Gastrocnemius medialis (tissue), 4 donors: ENCODE measurements at regions not wholly inside any gene's neighbourhood (a gene's known extent, or its start where the extent isn't known, plus 50 kb on each side); places are given as distances from the start of the nearest gene placed in this dataset.

Source experiments
- ATAC-seq, 2 donors: fragments of 150-250 bp; one replicate each; pipeline ENCODE4 v1.9.1; 2016
- DNase-seq, 2 donors: peaks; one replicate each; pipeline ENCODE4 v3.0.0-alpha.2; 2019
- H3K27ac ChIP-seq, 4 donors: fragments of 200-600 bp; sonication (generic); 1 replicate in 1 of 4; 2 replicates in 3 of 4; pipeline ENCODE4 v1.5.1; 2016 to 2018; ENCODE audit warnings: mild to moderate bottlenecking in 2 of 4, moderate library complexity in 1 of 4
- H3K27me3 ChIP-seq, 3 donors: fragments of 200-600 bp; sonication (generic) in 2 of 3; 1 replicate in 1 of 3; 2 replicates in 2 of 3; pipeline versions ENCODE4 v1.5.1 to v1.6.0; 2016 to 2019; ENCODE audit warnings: mild to moderate bottlenecking in 1 of 3, moderate library complexity in 1 of 3
- H3K36me3 ChIP-seq, 2 donors: fragments of 200-600 bp; sonication (generic) in 1 of 2; one replicate each; pipeline ENCODE4 v1.5.1; 2017 to 2018
- H3K4me1 ChIP-seq, 2 donors: fragments of 200-600 bp; sonication (generic) in 1 of 2; one replicate each; pipeline ENCODE4 v1.5.1; 2016 to 2017; ENCODE audit warnings: mild to moderate bottlenecking in 2 of 2
- H3K4me3 ChIP-seq, 4 donors: fragments of 200-600 bp; sonication (generic) in 3 of 4; 1 replicate in 1 of 4; 2 replicates in 3 of 4; pipeline ENCODE4 v1.5.1; 2016 to 2019; ENCODE audit warnings: mild to moderate bottlenecking in 2 of 4
- H3K9me3 ChIP-seq, 3 donors: fragments of 200-600 bp; sonication (generic) in 2 of 3; 1 replicate in 1 of 3; 2 replicates in 2 of 3; pipeline ENCODE4 v1.5.1; 2016 to 2019
- CTCF ChIP-seq, 5 experiments: fragments of 450-650 bp in 3 of 5; fragments of 200-600 bp in 2 of 5; sonication (generic) in 2 of 5; IDR thresholded peaks in 4 of 5; conservative IDR thresholded peaks in 1 of 5; 1 replicate in 4 of 5; 2 replicates in 1 of 5; pipeline ENCODE4 v1.5.1; 2016 to 2019; ENCODE audit warnings: antibody characterized with exemption in 5 of 5, mild to moderate bottlenecking in 3 of 5, moderate library complexity in 3 of 5
- POLR2A ChIP-seq, 2 donors: fragments of 450-650 bp; IDR thresholded peaks; one replicate each; pipeline ENCODE4 v1.6.1; 2017; ENCODE audit warnings: antibody characterized with exemption in 2 of 2, mild to moderate bottlenecking in 2 of 2, moderate library complexity in 2 of 2
- in situ Hi-C, 4 donors: fragments of 200-750 bp; cut with MboI; loops; one replicate each; pipeline versions ENCODE4 v1.15.0 to v1.8.0; 2017; ENCODE audit warnings: low sequenced_read_pairs in 4 of 4
- intact Hi-C: fragments of 100-400 bp; cut with DNase I; formaldehyde crosslinking; loops from one replicate; pipeline ENCODE4 v1.15.1; 2023; ENCODE audit warnings: low total_unique reads

GRCh38 chr12:113674302-113674701 is 202.6 kb upstream of the LHX5 start:
- Histone ChIP-seq H3K4me1 (no peaks in the 10 kb centered on the region), H3K4me3 (no peak overlapping the region), H3K27ac (no peak overlapping the region), H3K36me3 (no peaks in the 10 kb centered on the region), H3K9me3 (no peaks in the 10 kb centered on the region), H3K27me3 (peaks cover 9 to 15% (median 11%) of the 10 kb centered on the region in 3 donors)
- intact Hi-C loops (no loop called here), in situ Hi-C loops (no loop called here)
- DNase-seq (no peak), ATAC-seq (no peak)
- no peak for TF ChIP-seq POLR2A (IDR thresholded peaks at IDR 0.05)
- TF ChIP-seq CTCF (IDR thresholded peaks at IDR 0.05 in 4 of 5, conservative IDR thresholded peaks at IDR 0.05 in 1 of 5) = no peak

GRCh38 chr12:113673458-113674238 is 202.0 kb upstream of the LHX5 start:
- Histone ChIP-seq H3K4me3 (no peak overlapping the region), H3K9me3 (no peaks in the 10 kb centered on the region), H3K27me3 (peaks cover 9 to 20% (median 14%) of the 10 kb centered on the region in 3 donors), H3K27ac (no peak overlapping the region), H3K4me1 (no peaks in the 10 kb centered on the region), H3K36me3 (no peaks in the 10 kb centered on the region)
- in situ Hi-C loops (no loop called here), intact Hi-C loops (no loop called here)
- ATAC-seq = no peak
- TF ChIP-seq POLR2A (IDR thresholded peaks at IDR 0.05) = no peak
- DNase-seq = no peak

GRCh38 chr12:113670742-113671141 is 199.1 kb upstream of the LHX5 start:
- H3K36me3 ChIP-seq = no peaks in the 10 kb centered on the region
- ATAC-seq = no peak

GRCh38 chr12:113667676-113668356 is 196.1 kb upstream of the LHX5 start:
- DNase-seq = no peak
- intact Hi-C loops (no loop called here), in situ Hi-C loops (no loop called here)
- no peaks in the 10 kb centered on the region for H3K9me3 ChIP-seq
- H3K27ac ChIP-seq = no peak overlapping the region
- TF ChIP-seq CTCF (IDR thresholded peaks at IDR 0.05 in 4 of 5, conservative IDR thresholded peaks at IDR 0.05 in 1 of 5) (no peak), POLR2A (IDR thresholded peaks at IDR 0.05) (no peak)
- no peak for ATAC-seq
- H3K4me3 ChIP-seq = no peak overlapping the region
- peaks cover 19 to 23% (median 19%) of the 10 kb centered on the region in 3 donors for H3K27me3 ChIP-seq
- H3K36me3 ChIP-seq = no peaks in the 10 kb centered on the region
- no peaks in the 10 kb centered on the region for H3K4me1 ChIP-seq

More at GRCh38 chr12:113670742-113671141, 199.1 kb upstream of the LHX5 start:
- Histone ChIP-seq H3K4me1 (no peaks in the 10 kb centered on the region), H3K9me3 (no peaks in the 10 kb centered on the region), H3K4me3 (no peak overlapping the region), H3K27ac (no peak overlapping the region), H3K27me3 (peaks cover 19 to 27% (median 22%) of the 10 kb centered on the region in 3 donors)
- in situ Hi-C loops = no loop called here
- TF ChIP-seq POLR2A (IDR thresholded peaks at IDR 0.05) (no peak), CTCF (IDR thresholded peaks at IDR 0.05 in 4 of 5, conservative IDR thresholded peaks at IDR 0.05 in 1 of 5) (no peak)
- intact Hi-C loops = no loop called here
- no peak for DNase-seq

GRCh38 chr12:113667095-113667494 is 195.4 kb upstream of the LHX5 start:
- Histone ChIP-seq H3K4me1 (no peaks in the 10 kb centered on the region), H3K9me3 (no peaks in the 10 kb centered on the region), H3K4me3 (no peak overlapping the region), H3K36me3 (no peaks in the 10 kb centered on the region), H3K27ac (no peak overlapping the region), H3K27me3 (peaks cover 19 to 23% (median 19%) of the 10 kb centered on the region in 3 donors)
- intact Hi-C loops = no loop called here
- no peak for DNase-seq
- TF ChIP-seq POLR2A (IDR thresholded peaks at IDR 0.05) (no peak), CTCF (IDR thresholded peaks at IDR 0.05 in 4 of 5, conservative IDR thresholded peaks at IDR 0.05 in 1 of 5) (no peak)
- in situ Hi-C loops = no loop called here
- no peak for ATAC-seq
